HUES64 (cell line): ENCODE measurements at regions not wholly inside any gene's neighbourhood (a gene's known extent, or its start where the extent isn't known, plus 50 kb on each side); places are given as distances from the start of the nearest gene placed in this dataset.

Experiments used
- H3K27ac ChIP-seq: 2 replicates; pipeline ENCODE4 v1.7.0; 2013; ENCODE audit warnings: low read depth, low read length, inconsistent platforms
- H3K27me3 ChIP-seq: 2 replicates; pipeline ENCODE4 v1.6.1; 2013; ENCODE audit warnings: mild to moderate bottlenecking, low read length; ENCODE audit not compliant: insufficient read depth
- H3K36me3 ChIP-seq: 2 replicates; pipeline ENCODE4 v1.6.1; 2013; ENCODE audit warnings: mild to moderate bottlenecking, low read length; ENCODE audit not compliant: insufficient read depth
- H3K4me1 ChIP-seq: 2 replicates; pipeline ENCODE4 v1.6.1; 2013; ENCODE audit warnings: mild to moderate bottlenecking, low read length, moderate library complexity; ENCODE audit not compliant: insufficient read depth
- H3K4me3 ChIP-seq: 2 replicates; pipeline ENCODE4 v1.5.1; 2013; ENCODE audit warnings: mild to moderate bottlenecking, low read length, moderate library complexity
- H3K9ac ChIP-seq: 2 replicates; pipeline ENCODE4 v1.6.1; 2013; ENCODE audit warnings: mild to moderate bottlenecking, low read depth, low read length
- H3K9me3 ChIP-seq: 2 replicates; pipeline ENCODE4 v1.6.1; 2013; ENCODE audit warnings: low read depth, low read length; ENCODE audit not compliant: insufficient read depth
- WGBS: fragments of 150-250, 120-280 bp; methylation state at CpG from one replicate; pipeline ENCODE4 v1.1.7; 2013; ENCODE audit warnings: missing lambda C conversion rate; 5-methylcytosine and 5-hydroxymethylcytosine counted together

DNA sequence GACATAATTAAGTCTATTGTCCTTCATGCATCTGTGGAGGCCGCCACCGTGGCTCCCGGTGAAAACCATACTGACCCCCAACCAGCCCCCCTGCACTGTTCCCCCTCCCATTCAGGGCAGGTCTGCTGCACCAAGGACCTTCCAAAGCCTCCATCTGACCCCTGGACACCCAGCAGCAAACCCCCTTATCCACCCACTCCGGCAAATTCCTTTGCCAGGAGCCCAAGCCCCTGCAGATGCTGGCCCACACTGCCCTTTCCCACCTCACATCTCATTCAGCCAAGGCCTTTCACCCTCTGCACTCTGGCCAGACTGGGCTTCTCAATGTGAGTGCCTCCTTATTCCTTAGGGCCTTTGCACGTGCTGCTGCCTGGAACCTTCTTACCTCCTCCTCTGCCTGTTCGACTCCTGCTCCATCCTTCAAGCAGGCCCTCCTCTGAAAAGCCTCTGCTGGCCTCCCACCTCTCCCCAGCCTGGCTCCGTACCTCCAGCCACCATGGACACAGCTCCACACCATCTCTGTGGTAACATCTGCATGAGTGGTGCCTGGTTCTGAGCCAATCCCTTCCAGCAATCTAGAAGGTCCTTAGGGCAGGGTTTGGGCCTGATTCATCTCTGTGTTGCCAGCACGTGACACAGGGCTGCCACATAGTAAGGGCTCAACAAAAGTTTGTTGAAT lies 230.7 kb downstream of the BCL11B start:
- H3K9ac ChIP-seq = no peak overlapping the region
- H3K4me3 ChIP-seq = no peak overlapping the region
- no peak overlapping the region for H3K27ac ChIP-seq
- no peaks in the 10 kb centered on the region for H3K36me3 ChIP-seq
- H3K4me1 ChIP-seq = peaks cover 3% of the 10 kb centered on the region
- H3K27me3 ChIP-seq = no peaks in the 10 kb centered on the region
- WGBS = 91% methylated on average over 8 of the region's 8 CpGs
- H3K9me3 ChIP-seq = no peaks in the 10 kb centered on the region

DNA sequence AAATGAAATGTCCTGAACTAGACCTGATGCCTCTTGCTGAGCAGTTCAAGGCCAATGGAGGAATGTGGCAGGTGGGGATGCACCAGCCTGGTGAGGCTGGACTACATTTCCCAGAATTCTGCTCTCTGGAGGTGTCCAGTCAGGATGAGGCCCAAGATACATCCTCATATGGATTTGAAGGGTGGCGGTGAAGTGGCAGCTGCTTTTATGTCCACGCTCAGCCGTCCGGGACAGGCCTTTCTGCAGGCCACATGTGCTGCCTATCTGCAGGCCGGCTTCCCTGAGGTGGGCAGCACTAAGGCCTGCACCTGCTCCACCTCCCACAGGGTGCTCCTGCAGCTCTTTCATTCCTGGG lies 230.2 kb downstream of the BCL11B start:
- Histone ChIP-seq H3K9ac (no peak overlapping the region), H3K36me3 (no peaks in the 10 kb centered on the region), H3K4me1 (no peaks in the 10 kb centered on the region), H3K27ac (no peak overlapping the region), H3K4me3 (no peak overlapping the region), H3K9me3 (no peaks in the 10 kb centered on the region), H3K27me3 (peaks cover under 1% of the 10 kb centered on the region; the same call in 1 of the 2 replicates)
- WGBS = 94% methylated on average over 5 of the region's 5 CpGs

GRCh38 chr14:99042381-99043266 lies 229.4 kb downstream of the BCL11B start:
- no peaks in the 10 kb centered on the region for H3K9me3 ChIP-seq
- 92% methylated on average over 19 of the region's 19 CpGs for WGBS
- H3K9ac ChIP-seq = no peak overlapping the region
- no peaks in the 10 kb centered on the region for H3K36me3 ChIP-seq
- no peaks in the 10 kb centered on the region; the same call in 1 of the 2 replicates for H3K4me1 ChIP-seq
- no peak overlapping the region for H3K4me3 ChIP-seq
- H3K27ac ChIP-seq = no peak overlapping the region
- peaks cover 4% of the 10 kb centered on the region; the same call in 1 of the 2 replicates for H3K27me3 ChIP-seq

GRCh38 chr14:99043267-99043615 lies 228.8 kb downstream of the BCL11B start:
- 94% methylated on average over 5 of the region's 5 CpGs for WGBS
- Histone ChIP-seq H3K9me3 (no peaks in the 10 kb centered on the region), H3K36me3 (no peaks in the 10 kb centered on the region), H3K9ac (no peak overlapping the region), H3K4me3 (no peak overlapping the region), H3K27ac (no peak overlapping the region), H3K27me3 (peaks cover 4% of the 10 kb centered on the region; the same call in 1 of the 2 replicates), H3K4me1 (no peaks in the 10 kb centered on the region; the same call in 1 of the 2 replicates)

- H3K36me3 ChIP-seq = no peaks in the 10 kb centered on the region
Measured at GRCh38 chr14:99043756-99044155, 228.2 kb downstream of the BCL11B start.

DNA sequence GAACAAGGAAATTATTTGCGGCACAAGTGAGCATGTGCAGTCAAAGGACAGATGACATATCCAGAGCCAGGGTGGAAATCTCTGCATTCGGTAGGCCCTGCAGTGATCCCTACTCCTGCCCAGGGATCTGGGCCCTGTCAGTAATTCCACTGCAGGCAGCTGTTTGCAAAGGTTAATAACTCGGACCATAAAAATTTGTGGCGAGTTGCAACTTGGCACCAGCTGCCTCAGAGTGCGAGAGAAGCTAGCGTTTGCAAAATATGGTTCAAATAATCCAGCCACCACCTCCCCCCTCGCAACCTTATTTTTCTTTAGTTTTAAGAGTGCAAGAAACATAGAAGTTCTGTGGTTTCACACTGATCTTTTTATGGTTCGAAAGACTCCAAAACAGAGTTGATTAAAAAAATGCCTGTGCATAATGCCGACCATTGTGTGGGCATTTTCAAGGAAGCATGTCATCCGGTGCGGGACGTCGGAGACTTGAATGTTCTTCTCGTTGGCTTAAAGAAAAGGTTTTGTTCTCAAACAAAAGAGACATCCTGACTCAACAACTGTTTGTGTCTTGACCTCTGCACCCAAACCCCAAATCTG lies 224.5 kb downstream of the BCL11B start:
- Histone ChIP-seq H3K36me3 (no peaks in the 10 kb centered on the region), H3K4me1 (no peaks in the 10 kb centered on the region; the same call in 1 of the 2 replicates), H3K9ac (no peak overlapping the region), H3K27me3 (peaks cover 4% of the 10 kb centered on the region; the same call in 1 of the 2 replicates), H3K27ac (no peak overlapping the region), H3K4me3 (no peak overlapping the region), H3K9me3 (peaks cover 8% of the 10 kb centered on the region; the same call in 1 of the 2 replicates)
- 91% methylated on average over 14 of the region's 14 CpGs for WGBS

More at GRCh38 chr14:99043756-99044155, 228.2 kb downstream of the BCL11B start:
- Histone ChIP-seq H3K9me3 (no peaks in the 10 kb centered on the region), H3K9ac (no peak overlapping the region), H3K27ac (no peak overlapping the region), H3K4me3 (no peak overlapping the region), H3K27me3 (peaks cover 4% of the 10 kb centered on the region; the same call in 1 of the 2 replicates), H3K4me1 (no peaks in the 10 kb centered on the region; the same call in 1 of the 2 replicates)
- WGBS = 97% methylated on average over 1 of the region's 1 CpG

DNA sequence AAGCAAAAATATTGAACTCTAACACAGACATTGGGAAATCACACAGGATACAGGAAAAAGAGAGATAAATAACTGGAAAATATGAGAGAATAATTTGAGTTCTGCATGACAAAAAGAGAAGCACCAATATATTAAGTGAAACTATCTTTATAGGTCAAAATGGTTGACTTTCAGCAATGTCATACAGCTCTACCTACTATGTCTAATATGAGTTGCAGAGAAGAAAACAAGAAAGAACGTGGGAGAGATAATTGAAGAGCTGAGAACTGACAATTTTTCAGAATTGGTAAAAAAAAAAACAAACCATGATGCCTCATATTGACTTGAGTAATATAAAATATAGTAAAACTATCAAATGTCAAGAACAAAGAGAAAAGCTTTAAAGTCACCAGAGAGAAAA lies 221.7 kb downstream of the BCL11B start:
- H3K4me3 ChIP-seq = no peak overlapping the region
- no peak overlapping the region for H3K27ac ChIP-seq
- peaks cover 9% of the 10 kb centered on the region; the same call in 1 of the 2 replicates for H3K9me3 ChIP-seq
- no peaks in the 10 kb centered on the region for H3K36me3 ChIP-seq
- 100% methylated on average over 1 of the region's 1 CpG for WGBS
- H3K9ac ChIP-seq = no peak overlapping the region
- H3K27me3 ChIP-seq = peaks cover 4% of the 10 kb centered on the region; the same call in 1 of the 2 replicates
- H3K4me1 ChIP-seq = no peaks in the 10 kb centered on the region; the same call in 1 of the 2 replicates

DNA sequence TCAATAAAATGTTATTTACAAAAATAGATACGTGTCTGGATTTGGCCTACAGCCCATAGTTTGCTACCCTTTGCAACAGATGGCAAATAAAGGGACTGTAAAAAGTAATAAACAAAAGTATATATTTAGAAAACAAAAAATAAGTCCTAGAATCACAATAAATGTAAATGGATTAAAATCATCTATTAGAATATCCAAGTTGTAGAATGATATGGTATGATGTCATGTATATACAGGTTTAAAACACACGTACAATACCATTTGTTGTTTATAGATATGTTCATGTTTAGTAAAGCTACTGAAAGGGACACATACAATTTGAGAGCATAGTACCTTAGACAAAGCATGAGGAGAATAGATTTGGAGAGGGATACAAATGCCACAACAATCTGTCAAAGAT lies 219.5 kb downstream of the BCL11B start:
- H3K4me3 ChIP-seq = no peak overlapping the region
- no peak overlapping the region for H3K27ac ChIP-seq
- WGBS = 100% methylated on average over 1 of the region's 2 CpGs
- H3K9ac ChIP-seq = no peak overlapping the region
- H3K36me3 ChIP-seq = no peaks in the 10 kb centered on the region
- peaks cover 9% of the 10 kb centered on the region; the same call in 1 of the 2 replicates for H3K9me3 ChIP-seq
- H3K27me3 ChIP-seq = no peaks in the 10 kb centered on the region
- no peaks in the 10 kb centered on the region; the same call in 1 of the 2 replicates for H3K4me1 ChIP-seq

GRCh38 chr14:99055019-99055418 lies 217.0 kb downstream of the BCL11B start:
- 75% methylated on average over 4 of the region's 4 CpGs for WGBS
- Histone ChIP-seq H3K4me1 (no peaks in the 10 kb centered on the region), H3K36me3 (no peaks in the 10 kb centered on the region)

GRCh38 chr14:99055816-99056215 lies 216.2 kb downstream of the BCL11B start:
- Histone ChIP-seq H3K9me3 (peaks cover 9% of the 10 kb centered on the region; the same call in 1 of the 2 replicates), H3K9ac (no peak overlapping the region), H3K4me1 (no peaks in the 10 kb centered on the region), H3K36me3 (no peaks in the 10 kb centered on the region), H3K4me3 (no peak overlapping the region), H3K27me3 (no peaks in the 10 kb centered on the region), H3K27ac (no peak overlapping the region)
- 83% methylated on average over 6 of the region's 6 CpGs for WGBS

More at GRCh38 chr14:99055019-99055418, 217.0 kb downstream of the BCL11B start:
- no peak overlapping the region for H3K27ac ChIP-seq
- no peaks in the 10 kb centered on the region for H3K27me3 ChIP-seq
- no peak overlapping the region for H3K9ac ChIP-seq
- H3K9me3 ChIP-seq = peaks cover 9% of the 10 kb centered on the region; the same call in 1 of the 2 replicates
- no peak overlapping the region for H3K4me3 ChIP-seq
